Activated CD8-positive, alpha-beta memory T cell treated with anti-CD3 and anti-CD28 coated beads for 36 hours (primary cell): ENCODE measurements at regions not wholly inside any gene's neighbourhood (a gene's known extent, or its start where the extent isn't known, plus 50 kb on each side); places are given as distances from the start of the nearest gene placed in this dataset.

Source experiments
- CTCF ChIA-PET: fragments of 350-600 bp; sonication (Branson Sonifier 250); formaldehyde crosslinking; loops from one replicate; lab custom pipeline; 2021; ENCODE audit warnings: antibody characterized with exemption; lab: Charles Lee
- POLR2A ChIA-PET: fragments of 350-600 bp; sonication (Branson Sonifier 250); formaldehyde crosslinking; loops from one replicate; lab custom pipeline; 2021; ENCODE audit warnings: antibody characterized with exemption; lab: Charles Lee

- ChIA-PET CTCF (no interaction called here), POLR2A (no interaction called here)
Observed at GRCh38 chr7:18230271-18230670, 202.6 kb upstream of the PRPS1L1 start.

- CTCF ChIA-PET = no interaction called here
- POLR2A ChIA-PET = interaction anchor here (0.5 kb wide), 1 partner anchor 22 kb away, joined by 4 read pairs; no protein-coding TSS in a partner anchor
Observed at GRCh38 chr7:18231854-18232253, 204.2 kb upstream of the PRPS1L1 start.

GRCh38 chr7:18234519-18234918, 206.9 kb upstream of the PRPS1L1 start:
- POLR2A ChIA-PET = no interaction called here
- CTCF ChIA-PET = no interaction called here

GRCh38 chr7:18235819-18236218, 208.2 kb upstream of the PRPS1L1 start:
- POLR2A ChIA-PET = no interaction called here
- CTCF ChIA-PET = no interaction called here

GRCh38 chr7:18239212-18239611, 211.6 kb upstream of the PRPS1L1 start:
- ChIA-PET CTCF (no interaction called here), POLR2A (no interaction called here)

GRCh38 chr7:18241543-18242231, 214.0 kb upstream of the PRPS1L1 start:
- CTCF ChIA-PET = interaction anchor here (0.7 kb wide), 1 partner anchor 9 kb away, joined by 3 read pairs; no protein-coding TSS in a partner anchor
- POLR2A ChIA-PET = no interaction called here

- POLR2A ChIA-PET = no interaction called here
- CTCF ChIA-PET = no interaction called here
Observed at GRCh38 chr7:18243731-18244130, 216.1 kb upstream of the PRPS1L1 start.

- CTCF ChIA-PET = no interaction called here
Observed at GRCh38 chr7:18250133-18250532, 222.5 kb upstream of the PRPS1L1 start.

GRCh38 chr7:18257711-18258110, 230.1 kb upstream of the PRPS1L1 start:
- POLR2A ChIA-PET = no interaction called here
- CTCF ChIA-PET = no interaction called here

More at GRCh38 chr7:18250133-18250532, 222.5 kb upstream of the PRPS1L1 start:
- POLR2A ChIA-PET = no interaction called here

GRCh38 chr7:18262058-18262457, 233.5 kb upstream of the HDAC9 start:
- ChIA-PET CTCF (no interaction called here), POLR2A (no interaction called here)

GRCh38 chr7:18265611-18266281, 229.8 kb upstream of the HDAC9 start:
- ChIA-PET CTCF (no interaction called here), POLR2A (no interaction called here)

- ChIA-PET POLR2A (no interaction called here), CTCF (no interaction called here)
Observed at GRCh38 chr7:18268571-18268970, 227.0 kb upstream of the HDAC9 start.

- ChIA-PET CTCF (no interaction called here), POLR2A (no interaction called here)
Observed at GRCh38 chr7:18276380-18276779, 219.2 kb upstream of the HDAC9 start.

- CTCF ChIA-PET = no interaction called here
- POLR2A ChIA-PET = no interaction called here
Observed at GRCh38 chr7:18278316-18278715, 217.2 kb upstream of the HDAC9 start.

GRCh38 chr7:18283045-18283444, 212.5 kb upstream of the HDAC9 start:
- ChIA-PET CTCF (no interaction called here), POLR2A (no interaction called here)

GRCh38 chr7:18287482-18287881, 208.1 kb upstream of the HDAC9 start:
- CTCF ChIA-PET = no interaction called here
- POLR2A ChIA-PET = no interaction called here

- ChIA-PET POLR2A (no interaction called here), CTCF (no interaction called here)
Observed at GRCh38 chr7:18288322-18289037, 207.1 kb upstream of the HDAC9 start.

- ChIA-PET POLR2A (no interaction called here), CTCF (no interaction called here)
Observed at GRCh38 chr7:18289788-18290187, 205.8 kb upstream of the HDAC9 start.

- POLR2A ChIA-PET = no interaction called here
- CTCF ChIA-PET = no interaction called here
Observed at GRCh38 chr7:18290223-18290622, 205.3 kb upstream of the HDAC9 start.

GRCh38 chr7:18290865-18291264, 204.7 kb upstream of the HDAC9 start:
- CTCF ChIA-PET = no interaction called here
- POLR2A ChIA-PET = no interaction called here

GRCh38 chr7:18292584-18292983, 203.0 kb upstream of the HDAC9 start:
- CTCF ChIA-PET = no interaction called here
- POLR2A ChIA-PET = no interaction called here
